KG1 (cell line): ENCODE measurements at regions not wholly inside any gene's neighbourhood (a gene's known extent, or its start where the extent isn't known, plus 50 kb on each side); places are given as distances from the start of the nearest gene placed in this dataset.

ENCODE experiments used
- DNase-seq: peaks from one replicate; lab custom pipeline; 2025; lab: John Stamatoyannopoulos, UW

DNA sequence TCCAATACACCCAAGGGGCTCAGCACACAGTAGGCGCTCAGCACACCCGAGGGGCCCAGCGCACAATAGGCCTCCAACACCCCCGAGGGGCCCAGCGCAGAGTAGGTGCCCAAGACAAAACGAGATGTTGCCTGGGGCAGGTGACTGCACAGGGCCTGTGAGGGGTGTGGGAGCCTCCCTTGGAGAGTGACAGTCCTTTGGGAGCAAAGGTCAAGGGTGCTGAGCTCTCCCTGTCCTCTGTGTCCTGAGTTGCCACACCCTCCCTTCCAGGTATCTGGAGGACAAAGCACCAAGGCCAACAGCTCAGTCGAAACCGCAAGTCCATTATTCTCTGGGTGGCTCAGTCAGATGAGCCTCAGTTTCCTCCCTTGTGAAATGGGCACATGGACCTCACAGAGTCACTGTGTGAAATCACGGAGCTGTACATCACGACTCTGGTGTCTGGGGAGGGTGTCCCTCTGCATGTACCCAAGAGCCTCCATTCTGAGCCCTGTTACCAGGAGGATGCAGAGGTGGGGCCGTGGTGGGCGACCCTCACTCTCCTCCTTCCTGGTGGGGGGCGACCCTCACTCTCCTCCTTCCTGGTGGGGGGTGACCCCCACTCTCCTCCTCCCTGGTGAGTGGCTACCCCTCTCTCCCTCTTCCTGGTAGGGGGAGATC lies 81.3 kb downstream of the FOXL3 start:
- no peak for DNase-seq

DNA sequence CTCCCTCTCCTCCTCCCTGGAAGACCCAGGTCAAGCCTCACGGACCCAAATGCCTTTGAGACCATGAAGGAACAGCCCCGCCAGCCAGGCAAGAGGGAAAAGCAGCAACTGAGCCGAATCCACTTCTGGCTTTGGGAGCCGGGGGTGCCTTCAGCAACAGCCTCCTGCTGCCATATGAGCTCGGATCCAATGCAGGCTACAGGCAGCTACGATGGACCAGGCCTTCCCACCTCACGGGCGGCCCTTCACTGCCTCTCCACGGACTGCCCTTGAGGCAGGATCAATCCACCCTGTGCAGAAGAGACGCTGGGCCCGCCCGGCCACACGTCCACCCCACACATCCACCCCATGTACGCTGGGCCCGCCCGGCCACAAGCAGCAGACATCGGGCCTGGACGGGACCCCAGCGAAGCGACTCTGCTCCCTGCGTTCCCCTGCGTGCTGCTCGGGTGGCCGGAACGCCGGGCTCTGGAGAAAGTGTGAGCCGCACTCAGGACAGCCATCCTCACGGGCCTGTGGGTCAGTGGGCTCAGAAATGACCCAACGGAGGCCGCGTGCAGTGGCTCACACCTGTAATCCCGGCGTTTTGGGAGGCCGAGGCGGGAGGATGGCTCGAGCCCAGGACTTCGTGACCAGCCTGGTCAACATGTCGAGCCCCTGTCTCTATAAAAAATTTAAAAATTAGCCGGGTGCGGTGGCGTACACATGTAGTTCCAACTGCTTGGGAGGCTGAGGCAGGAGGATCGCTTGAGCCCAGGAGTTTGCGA lies 82.0 kb downstream of the FOXL3 start:
- DNase-seq, result no peak

DNA sequence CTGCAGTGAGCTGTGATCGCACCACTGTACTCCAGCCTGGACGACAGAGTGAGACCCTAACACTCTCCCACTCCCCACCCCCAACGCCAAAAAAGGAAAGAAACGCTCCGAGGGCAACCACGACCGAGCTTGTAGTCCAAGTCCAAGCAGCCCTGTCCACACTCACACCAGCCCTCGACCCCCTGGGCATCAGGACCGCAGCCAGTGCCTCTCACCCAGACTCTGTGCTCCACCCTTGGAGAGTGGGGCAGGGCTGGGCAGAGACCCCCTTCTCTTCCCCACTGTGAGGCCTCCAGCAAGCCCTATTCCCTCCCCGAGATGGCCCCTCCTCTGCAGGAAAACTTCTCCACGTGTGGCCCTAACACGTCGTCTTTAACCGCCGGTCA lies 82.6 kb downstream of the FOXL3 start:
- DNase-seq, result no peak

DNA sequence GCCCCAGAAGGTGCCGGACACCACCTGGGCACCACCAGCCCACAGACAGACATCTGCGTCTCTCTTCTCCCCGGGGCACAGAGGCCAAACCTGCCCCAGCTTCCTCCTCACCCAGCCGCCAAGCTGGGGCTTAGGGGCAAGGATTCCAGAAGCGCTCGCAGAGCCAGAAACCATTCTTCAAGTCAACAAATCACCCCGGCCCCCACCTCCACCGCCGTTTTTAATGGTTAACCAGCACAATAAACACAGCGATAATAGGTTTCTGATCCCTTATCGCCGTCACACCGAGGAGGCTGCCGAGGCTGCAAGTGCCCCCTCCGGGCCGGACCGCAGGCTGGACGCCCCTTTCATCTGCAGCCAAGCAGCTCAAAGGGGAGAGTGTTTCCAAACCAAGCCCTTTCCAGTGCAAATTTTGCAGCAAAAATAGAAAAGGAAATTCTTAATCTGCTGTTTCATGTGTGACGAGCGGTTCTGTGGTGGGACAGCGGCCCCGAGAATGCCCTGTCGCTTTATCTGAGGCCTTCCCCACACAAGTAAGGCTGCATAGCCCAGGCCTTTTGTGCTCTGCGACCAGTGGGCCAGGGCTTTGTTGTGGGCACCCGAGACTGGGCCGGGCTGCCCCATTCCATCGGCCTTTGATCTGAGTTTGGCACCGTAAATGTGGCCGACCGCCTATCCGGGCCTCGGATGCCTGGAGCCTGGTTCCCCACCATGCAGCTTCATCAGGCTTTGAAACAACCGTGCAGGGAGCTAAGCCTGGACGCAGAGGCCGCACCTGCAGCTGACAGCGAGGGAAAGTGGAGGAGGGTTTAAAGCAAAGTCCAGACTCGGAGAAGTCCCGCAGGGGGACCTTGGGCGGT lies 83.2 kb downstream of the FOXL3 start:
- DNase-seq, result no peak

DNA sequence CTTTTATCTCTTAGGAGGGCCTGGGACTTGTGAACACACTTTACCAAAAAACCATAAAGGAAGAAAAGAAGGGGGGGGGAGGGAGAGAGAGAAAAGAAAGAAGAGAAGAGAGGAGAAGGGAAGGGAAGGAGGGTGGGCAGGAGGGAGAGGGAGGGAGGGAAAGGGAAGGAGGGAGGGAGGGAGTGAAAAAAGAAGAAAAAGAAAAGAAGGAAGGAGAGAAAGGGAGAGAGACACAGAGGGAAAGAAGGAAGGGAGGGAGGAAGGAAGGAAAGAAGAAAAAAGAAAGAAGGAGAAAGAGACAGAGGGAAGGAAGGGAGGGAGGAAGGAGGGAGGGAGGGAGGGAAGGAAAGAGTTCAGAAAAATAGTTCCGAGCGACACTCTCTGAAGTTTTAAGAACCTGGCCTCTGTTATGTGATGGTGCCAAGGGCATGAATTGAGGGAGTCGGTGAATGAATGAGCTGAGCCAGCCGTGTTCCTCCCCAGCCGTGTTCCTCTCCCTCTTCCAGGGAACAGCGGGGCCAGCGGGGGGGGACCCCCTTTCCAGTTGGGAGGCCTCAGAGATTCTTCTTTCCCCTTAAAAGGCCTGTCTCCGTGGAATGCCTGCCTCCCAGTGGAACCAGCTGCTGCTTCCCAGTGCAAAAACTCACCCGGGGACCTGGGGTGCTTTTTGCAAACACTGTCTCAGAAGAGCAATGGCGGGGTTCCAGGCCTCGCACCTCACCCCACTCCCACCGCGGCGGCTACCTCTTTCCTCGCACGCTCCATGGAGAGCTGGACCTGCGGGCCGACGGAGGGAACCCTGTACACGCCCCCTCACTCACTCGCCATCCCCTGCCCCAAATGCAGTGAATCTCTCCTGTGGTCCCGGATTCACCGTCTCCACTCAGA lies 84.1 kb downstream of the FOXL3 start:
- no peak for DNase-seq

DNA sequence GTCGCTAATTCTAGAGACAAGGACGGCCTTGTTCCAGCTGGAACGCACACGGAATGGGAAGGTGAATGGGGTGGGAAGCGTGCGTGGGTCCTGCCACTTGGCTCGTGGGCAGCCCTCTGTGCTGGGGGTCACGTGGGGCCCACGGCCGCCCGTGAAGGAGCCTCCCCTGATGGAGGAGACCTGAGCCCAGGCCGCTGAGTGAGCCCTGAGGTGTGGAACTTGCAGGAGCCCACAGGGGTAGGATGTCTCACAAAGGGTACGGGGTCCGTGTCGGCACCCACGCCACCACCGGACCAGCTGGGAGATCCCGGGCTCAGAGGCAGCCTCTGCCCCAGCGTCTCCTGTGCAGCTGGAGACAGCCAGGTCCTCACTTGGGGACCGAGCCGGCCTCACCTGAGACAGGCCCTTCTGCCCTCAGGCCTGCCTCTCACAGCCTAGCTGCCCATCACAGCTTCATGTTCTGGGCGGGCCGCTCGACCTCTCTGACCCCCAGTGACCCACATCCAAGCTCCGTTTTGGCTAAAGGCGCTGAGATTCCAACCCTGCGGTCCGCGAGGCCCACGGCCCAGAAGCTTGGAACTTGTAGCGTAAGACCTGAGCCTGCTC lies 84.8 kb downstream of the FOXL3 start:
- DNase-seq, result no peak

DNA sequence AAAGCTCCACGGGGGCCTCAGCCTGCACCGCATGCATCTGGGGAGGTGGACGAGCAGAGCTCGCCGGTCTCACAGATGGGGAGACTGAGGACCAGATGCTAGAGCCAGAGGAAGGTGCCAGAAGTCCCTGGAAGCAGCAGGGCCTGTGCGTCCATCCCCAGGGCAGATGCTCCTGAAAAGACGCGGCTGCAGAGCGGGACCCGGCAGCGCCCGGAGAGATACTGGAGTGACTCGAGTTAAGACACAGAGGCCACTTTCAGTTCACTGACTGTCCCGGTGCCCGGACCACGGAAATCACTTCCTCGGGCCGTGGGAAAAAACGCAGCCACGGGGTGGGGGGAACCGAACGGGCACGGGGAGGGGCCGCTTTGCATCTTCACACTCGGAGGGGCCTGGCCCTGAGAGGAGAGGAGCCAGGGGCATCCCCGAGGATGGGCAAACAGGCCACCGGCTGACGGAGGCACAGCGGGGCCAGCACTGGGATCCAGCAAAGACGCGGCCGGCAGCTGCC lies 85.4 kb downstream of the FOXL3 start:
- no peak for DNase-seq

DNA sequence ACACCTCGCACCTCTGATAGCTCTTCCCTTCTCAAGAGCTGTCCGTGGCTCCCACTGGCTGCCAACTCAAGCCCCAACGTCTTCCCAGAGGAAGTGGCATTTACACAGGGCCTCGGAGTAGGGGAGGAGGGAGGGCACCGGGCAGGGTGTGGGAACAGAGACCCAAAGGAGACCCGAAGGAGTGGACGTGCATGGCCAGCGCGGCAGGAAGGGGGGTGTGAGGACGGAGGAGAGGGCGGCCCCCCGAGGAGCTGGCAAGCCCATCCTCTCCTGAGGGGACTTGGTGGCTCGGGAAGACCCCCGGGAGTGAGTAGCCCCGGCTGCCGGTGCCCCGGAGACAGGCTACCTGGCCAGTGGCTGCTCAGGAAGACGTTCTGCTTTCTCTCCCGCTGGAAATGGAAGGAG lies 85.9 kb downstream of the FOXL3 start:
- no peak for DNase-seq

DNA sequence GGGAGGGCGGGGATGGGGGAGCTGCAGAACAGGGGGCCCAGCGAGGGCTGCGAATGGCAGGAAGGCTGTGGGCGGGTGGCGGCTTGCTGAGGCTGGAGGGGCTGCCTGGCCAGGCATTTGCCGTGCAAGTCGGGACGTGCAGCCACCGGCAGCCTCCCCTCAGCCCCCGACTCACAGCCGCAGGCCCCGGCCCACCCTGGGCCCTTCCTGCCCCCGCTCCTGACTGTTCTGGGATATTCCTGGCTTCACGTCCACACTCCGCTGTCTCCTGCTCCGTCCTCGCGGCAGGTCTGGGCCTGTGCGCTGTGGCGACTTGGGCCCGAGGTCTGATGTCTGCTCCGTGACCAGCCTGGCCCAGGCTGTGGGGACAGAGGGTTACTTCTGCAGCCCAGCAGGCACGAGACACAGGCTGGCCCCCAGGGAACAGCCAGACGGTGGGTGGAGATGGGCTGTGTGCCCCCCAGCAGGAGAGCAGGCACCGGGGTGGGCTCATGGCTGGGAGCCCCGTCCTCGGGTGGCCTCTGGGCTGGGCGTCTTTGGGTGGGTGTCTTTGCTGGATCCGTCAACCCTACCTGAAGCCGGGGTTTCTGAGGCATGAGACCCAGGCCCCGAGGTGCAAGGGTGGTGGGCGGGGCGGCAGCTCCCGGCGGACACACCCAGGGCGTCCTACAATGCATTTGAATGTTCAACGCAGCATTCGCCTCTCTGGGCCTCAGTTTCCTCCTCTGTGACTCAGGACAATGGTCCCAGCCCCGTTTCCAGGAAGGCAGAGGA lies 86.5 kb downstream of the FOXL3 start:
- no peak for DNase-seq

DNA sequence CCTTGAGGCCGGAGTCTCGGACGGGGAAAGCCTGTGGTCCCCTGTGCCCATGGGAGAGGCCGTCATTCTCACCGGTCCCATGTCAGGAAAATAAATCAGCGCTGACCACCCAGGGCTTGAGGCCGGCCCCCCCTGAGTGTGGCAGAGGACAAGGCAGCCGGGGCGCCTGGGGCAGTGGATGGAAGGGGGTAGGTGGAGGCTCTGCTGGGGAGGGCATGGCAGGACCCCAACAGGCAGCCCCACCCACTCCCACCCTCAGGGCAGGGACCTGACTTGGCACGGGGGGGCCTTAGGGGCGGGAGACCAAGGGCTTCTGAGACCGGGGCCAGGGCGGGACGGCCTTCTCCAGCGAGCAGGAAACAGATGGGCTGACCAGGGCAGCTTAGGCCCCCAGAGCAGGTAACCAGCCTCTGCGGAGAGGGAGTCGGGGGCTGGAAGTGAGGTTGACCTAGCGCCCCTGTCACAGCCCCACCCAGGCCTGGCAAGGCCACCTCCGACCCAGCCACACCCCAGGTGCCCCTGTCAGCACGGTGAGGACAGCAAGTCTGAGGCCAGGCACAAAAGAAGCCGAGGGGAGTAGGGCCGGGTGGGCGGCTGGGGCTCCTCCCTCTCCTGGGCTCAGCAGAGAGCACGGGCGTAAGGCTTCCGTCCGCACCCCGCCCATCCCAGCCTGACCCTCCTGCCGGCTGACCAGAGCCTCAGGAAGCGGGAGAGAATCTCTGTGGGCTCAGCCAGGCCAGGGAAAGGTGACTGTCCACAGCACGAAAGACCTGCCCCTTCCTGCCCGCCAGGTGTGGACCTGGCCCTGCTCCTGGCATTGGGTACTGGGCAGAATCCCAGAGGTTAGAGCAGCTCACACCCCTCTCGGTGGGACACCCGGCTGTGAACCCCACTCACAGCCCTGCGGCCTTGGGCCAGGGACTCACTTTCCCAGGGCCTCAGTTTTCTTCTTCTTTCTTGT lies 87.4 kb downstream of the FOXL3 start:
- DNase-seq, result no peak

DNA sequence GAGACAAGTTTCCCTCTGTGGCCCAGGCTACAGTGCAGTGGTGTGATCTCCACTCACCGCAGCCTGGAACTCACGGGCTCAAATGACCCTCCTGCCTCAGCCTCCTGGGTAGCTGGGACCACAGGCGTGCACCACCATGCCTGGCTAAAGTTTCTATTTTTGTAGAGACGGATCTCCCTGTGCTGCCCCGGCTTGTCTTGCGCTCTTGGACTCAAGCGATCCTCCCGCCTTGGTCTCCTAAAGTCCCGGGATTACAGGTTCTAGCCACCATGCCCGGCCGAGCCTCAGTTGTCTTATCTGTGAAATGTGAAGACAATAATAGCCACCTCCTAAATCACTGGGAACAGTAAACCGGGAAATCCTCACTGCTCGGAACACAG lies 88.1 kb downstream of the FOXL3 start:
- DNase-seq, result no peak

DNA sequence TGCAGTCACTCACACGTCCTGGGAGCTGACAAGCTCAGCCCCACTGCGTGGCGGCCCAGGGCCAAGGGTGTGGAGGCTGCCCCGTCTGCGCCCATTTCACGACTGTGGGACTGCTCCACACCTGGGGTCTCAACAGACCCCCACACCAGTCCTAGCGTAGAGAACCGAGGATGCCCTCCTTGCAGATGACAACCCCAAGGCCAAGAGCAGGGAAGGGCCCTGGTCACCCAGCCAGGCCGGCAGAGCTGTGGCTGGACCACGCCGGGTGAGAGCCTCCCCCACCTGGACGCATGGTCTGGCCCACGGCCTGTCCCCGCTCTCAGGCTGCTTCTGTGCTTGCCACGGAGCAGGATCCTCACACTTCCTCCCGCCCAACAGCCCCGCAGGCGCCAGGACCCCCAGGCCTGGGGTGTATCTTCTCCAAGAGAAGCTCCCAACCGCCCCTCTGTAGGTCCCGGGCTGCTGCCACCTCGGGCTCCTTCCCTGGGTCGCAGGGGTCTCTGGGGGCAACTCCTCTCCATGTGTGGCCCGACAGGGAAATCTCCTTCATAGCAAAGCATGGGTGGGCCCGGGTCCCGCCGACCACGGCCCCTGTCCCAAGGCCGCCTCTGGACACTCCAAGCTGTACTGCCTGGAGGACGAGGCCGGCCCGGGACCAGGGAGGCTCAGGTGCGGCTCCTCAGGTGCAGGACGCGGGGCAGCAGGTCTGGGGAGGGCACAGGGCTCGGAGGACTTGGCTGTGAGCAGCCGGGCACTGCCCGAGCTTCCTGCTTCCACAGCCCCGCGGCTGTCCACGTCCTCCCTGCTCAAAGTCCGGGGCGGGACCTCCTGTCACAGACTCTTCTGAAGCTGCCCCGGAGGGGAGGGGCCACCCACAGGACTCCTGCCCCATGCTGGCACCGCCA lies 88.8 kb downstream of the FOXL3 start:
- no peak for DNase-seq

DNA sequence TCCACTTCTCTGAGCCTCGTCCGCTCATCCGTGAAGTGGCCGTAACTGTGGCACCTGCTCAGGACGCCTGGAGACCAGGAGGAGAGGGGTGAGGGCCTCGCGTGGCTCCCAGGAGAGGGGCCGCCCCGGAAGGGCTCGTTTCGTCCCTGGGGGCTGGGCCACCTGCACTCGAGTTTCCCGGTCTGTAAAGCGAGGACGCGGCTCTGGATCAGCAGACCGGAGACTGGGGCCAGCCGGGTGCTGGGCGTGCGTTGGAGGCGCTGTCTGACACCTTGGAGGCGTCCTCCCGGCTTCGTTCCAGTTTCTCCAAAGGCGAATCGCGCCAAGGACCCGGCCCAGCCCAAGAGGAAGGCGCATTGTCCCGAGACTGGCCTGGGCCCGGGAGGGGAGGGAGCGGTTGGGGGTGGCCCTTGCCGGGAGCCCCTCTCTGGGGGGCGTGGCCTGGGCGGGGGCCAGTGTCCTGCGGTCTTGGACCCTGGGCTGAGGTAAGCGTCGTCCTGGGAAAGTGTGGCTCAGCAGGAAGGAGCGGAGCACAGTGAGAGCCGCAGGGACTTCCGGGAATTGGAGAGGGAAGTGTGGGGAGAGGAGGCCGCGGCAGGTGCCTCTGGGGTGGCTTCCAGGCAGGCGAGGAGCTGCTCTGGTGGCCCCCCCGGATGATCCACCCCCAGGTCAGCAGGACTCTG lies 89.6 kb downstream of the FOXL3 start:
- DNase-seq, result no peak

DNA sequence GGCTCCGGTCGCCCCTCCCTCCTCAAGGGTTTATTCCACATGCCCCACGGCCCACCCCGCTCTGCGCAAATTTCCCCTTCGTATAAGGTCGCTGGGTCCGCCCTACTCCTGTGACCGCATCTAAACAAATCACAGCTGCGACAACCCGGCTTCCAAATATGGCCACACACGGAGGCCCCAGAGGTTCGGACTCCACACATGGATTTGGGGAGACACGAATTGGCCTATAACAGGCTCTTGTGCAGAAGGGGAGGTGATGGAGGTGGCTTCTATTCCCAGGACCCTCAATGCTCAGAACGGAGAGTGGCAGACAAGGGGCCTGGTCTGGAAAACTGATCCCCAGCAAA lies 90.1 kb downstream of the FOXL3 start:
- DNase-seq, result no peak

DNA sequence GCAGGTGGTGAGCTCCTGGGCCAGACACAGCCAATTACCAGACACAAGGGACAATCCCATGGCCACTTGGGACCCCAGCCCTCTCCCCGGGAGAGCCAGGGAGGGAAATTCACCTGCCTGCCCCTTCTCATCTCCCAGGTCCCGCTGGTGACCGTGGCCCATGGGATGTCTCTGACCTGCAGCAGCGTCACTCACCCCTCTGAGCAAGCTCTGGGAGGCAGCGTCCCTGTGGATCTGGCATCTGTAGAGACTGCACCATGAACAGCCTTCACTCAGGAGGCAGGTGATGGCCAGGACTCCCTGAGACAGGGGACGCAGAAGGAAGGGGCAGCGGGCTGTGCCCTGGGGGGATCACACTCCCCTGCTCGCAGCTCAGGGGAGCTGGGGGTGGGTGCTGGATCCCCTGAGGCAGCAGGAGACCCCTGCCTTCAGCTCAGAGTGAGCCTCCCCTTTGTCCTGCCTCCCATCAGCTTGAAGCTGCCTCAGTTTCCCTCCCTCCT lies 90.8 kb downstream of the FOXL3 start:
- DNase-seq, result no peak

DNA sequence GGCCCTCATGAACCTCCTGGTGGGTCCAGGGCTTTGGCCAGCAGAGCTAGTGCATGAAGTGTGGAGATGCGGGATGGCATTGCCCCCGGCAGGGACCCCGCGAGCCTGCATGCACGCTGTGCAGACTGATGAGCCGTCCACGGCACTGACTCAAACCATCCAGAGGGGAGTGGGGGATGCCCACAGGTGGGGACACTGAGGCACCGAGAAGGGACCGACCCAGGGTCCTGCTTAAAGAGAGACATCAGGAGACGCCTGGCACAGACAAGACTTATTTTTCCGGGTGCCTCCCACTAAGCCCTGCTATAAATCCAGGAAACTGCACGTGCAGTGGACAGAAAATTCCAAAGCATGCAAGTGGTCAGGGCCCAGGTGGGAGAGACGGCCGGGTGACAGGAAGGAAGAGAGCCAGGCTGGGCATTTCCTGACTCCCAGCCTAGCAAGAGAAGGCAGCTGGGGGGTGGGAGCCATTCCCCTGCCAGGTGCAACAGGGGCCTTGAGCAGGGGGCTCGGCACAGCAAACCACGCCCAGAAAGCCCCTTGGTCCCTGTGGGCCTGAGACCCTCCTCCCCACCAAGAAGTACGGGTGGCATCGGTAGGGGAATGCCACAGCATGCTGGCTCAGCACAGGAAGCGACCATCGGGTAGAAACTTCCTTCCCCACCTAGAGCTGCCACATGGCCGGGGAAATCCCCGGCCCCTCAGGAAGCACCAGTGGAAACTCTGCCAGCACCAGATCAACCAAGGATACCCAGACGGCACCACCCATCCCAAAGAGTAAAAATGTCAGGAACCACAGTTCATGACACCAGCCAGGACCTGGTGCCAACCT lies 91.5 kb downstream of the FOXL3 start:
- no peak for DNase-seq

DNA sequence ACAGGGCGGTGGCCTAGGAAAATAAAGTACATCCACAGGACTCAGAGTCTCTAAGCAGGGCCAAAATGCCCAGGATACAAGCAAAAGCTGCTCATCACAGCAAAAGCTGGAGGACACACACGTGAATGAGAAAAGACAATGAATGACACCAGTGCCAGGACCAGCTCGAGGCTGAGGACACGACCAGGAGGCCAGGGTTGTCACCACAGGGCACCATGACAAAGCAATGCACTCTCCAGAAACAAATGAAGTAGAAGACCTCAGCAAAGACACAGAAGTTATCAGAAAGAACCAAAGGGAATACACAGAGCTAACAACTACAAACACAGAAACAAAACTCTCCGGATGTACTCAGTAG lies 92.1 kb downstream of the FOXL3 start:
- no peak for DNase-seq
